HAP-1 (cell line): ENCODE measurements at regions not wholly inside any gene's neighbourhood (a gene's known extent, or its start where the extent isn't known, plus 50 kb on each side); places are given as distances from the start of the nearest gene placed in this dataset.
A peak's percentile ranks its signal among the peaks of the same experiment; 100 is the strongest.

Source experiments
- DNase-seq, 2 experiments: peaks; one replicate each; pipeline ENCODE4 v3.0.0-alpha.2; 2016 to 2020; ENCODE audit warnings: low spot score in 2 of 2
- H3K27me3 ChIP-seq: fragments of 250-450 bp; sonication (Bioruptor Pico); 2 replicates; pipeline ENCODE4 v1.5.1; 2020; ENCODE audit warnings: low read depth, mild to moderate bottlenecking, moderate library complexity
- H3K36me3 ChIP-seq: fragments of 250-450 bp; sonication (Bioruptor Pico); replicated peaks from 2 replicates; pipeline ENCODE4 v1.5.1; 2020; ENCODE audit warnings: mild to moderate bottlenecking
- H3K4me1 ChIP-seq: fragments of 250-450 bp; sonication (Bioruptor Pico); 2 replicates; pipeline ENCODE4 v1.5.1; 2020; ENCODE audit warnings: mild to moderate bottlenecking
- H3K4me3 ChIP-seq: fragments of 250-450 bp; sonication (Bioruptor Pico); 2 replicates; pipeline ENCODE4 v1.5.1; 2020; ENCODE audit warnings: mild to moderate bottlenecking, moderate library complexity
- H3K9me3 ChIP-seq: fragments of 250-450 bp; sonication (Bioruptor Pico); 2 replicates; pipeline ENCODE4 v1.5.1; 2020; ENCODE audit warnings: mild to moderate bottlenecking, moderate library complexity
- in situ Hi-C: fragments of 300-500 bp; cut with MboI; formaldehyde crosslinking; loops from 3 replicates; pipeline ENCODE4 v1.14.3; 2020; ENCODE audit warnings: low sequenced_read_pairs, inconsistent platforms, mixed read lengths

- no peak for DNase-seq
- no peaks in the 10 kb centered on the region for H3K9me3 ChIP-seq
- H3K27me3 ChIP-seq = no peaks in the 10 kb centered on the region
- peaks cover 38% of the 10 kb centered on the region for H3K4me1 ChIP-seq
- H3K36me3 ChIP-seq = peaks cover 13% of the 10 kb centered on the region
- no peak overlapping the region for H3K4me3 ChIP-seq
- in situ Hi-C loops = no loop called here
These were observed 158.7 kb downstream of the HAUS1 start for GRCh38 chr18:46262856-46263255.

DNA sequence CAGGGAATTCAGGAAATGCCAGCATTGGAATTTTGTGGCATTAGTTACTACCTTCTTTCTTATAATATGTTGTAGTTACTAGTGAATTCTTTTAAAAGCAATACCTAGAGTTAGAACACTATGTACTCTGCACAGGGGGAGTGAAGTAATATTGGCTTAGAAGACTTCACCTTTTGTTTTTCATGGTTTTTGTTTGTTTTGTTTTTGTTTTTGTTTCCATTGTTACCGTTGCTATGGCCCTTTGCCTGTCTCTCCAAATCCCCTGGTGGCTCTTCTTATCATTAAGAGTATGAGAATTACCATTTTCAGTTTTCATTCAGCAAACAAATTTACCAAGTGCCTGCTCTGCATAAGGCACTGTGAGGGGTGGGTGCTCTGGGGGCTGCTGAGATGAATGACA is 160.1 kb downstream of the HAUS1 start:
- Histone ChIP-seq H3K27me3 (no peaks in the 10 kb centered on the region), H3K4me3 (no peak overlapping the region), H3K4me1 (peaks cover 38% of the 10 kb centered on the region), H3K9me3 (no peaks in the 10 kb centered on the region), H3K36me3 (peaks cover 13% of the 10 kb centered on the region)
- in situ Hi-C loops = no loop called here
- peak in 1 of 2 experiments; percentile 52 for DNase-seq

DNA sequence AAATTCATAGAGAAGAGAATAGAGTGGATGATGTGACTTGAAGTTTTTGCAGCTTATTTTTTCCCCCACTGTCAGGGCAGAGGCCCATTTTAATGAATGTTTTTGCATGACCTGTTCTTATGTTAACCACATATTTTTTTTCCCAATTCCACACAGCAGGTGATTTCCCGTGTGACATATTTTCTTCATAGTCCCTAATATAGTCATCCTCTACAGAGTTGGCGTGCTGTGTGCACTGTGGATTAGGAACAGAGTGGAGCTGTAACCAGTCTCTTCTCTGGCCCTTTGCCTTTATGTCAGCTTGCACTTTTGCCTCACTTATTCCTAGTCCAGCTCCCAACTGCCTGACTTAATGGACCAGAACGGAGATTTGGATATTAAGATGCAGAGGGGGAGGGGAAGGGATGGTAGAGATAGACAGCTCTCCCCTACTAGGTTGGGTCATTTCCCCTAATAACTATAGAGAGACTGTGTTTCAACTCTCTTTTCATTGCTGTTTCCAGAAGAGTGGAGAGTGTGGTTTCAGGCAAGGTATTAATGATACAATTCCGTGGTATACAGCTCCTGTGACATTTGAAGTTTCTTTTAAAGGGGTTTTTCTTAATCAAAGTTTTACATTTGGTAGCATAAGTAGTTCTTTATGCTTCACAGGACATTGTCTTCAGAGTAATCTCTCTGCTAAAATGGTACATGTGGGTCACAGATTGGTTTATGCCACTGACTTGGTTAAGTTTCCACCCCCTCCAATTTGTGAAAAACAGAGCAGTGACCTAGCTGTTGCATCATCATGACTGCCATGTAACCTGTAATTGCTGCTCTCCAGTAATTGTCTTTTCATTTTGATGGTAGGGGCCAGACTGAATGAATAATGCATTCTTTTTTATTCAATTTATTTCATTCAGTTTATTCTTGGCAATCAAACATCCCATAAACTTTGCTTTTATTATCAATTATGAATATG is 161.3 kb downstream of the HAUS1 start:
- in situ Hi-C loops = no loop called here
- H3K9me3 ChIP-seq = no peaks in the 10 kb centered on the region
- no peak overlapping the region for H3K4me3 ChIP-seq
- no peak for DNase-seq
- H3K4me1 ChIP-seq = peaks cover 32% of the 10 kb centered on the region
- H3K36me3 ChIP-seq = peaks cover 13% of the 10 kb centered on the region
- H3K27me3 ChIP-seq = no peaks in the 10 kb centered on the region

- no peaks in the 10 kb centered on the region for H3K9me3 ChIP-seq
- H3K36me3 ChIP-seq = peaks cover 13% of the 10 kb centered on the region
- in situ Hi-C loops = no loop called here
These were observed 162.3 kb downstream of the HAUS1 start for GRCh38 chr18:46266473-46266872.

DNA sequence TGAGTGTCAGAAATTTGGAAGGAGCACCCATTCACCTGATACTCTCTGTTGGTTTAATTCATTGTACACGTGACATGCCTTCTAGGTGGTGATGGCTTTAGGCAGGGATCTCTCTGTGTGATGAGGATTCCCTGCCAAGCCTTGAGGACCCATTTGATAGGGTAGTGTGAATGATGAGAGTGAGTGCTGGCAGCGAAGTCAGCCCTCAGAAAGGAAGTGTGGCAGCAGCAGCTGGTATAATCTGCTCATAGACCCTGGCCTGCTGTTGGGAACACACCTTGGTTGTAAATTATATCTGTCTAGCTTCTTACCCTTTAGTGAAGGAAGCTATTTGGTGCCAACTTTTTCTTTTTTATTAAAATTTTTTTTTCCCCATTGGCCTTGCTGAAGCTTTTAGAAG is 164.5 kb downstream of the HAUS1 start:
- peaks cover 6% of the 10 kb centered on the region for H3K36me3 ChIP-seq
- no peak overlapping the region for H3K4me3 ChIP-seq
- H3K4me1 ChIP-seq = peaks cover 14% of the 10 kb centered on the region
- in situ Hi-C loops = no loop called here
- H3K9me3 ChIP-seq = no peaks in the 10 kb centered on the region
- no peak for DNase-seq
- no peaks in the 10 kb centered on the region for H3K27me3 ChIP-seq

More at GRCh38 chr18:46266473-46266872, 162.3 kb downstream of the HAUS1 start:
- no peaks in the 10 kb centered on the region for H3K27me3 ChIP-seq
- H3K4me1 ChIP-seq = peaks cover 22% of the 10 kb centered on the region
- H3K4me3 ChIP-seq = no peak overlapping the region
- DNase-seq = no peak

DNA sequence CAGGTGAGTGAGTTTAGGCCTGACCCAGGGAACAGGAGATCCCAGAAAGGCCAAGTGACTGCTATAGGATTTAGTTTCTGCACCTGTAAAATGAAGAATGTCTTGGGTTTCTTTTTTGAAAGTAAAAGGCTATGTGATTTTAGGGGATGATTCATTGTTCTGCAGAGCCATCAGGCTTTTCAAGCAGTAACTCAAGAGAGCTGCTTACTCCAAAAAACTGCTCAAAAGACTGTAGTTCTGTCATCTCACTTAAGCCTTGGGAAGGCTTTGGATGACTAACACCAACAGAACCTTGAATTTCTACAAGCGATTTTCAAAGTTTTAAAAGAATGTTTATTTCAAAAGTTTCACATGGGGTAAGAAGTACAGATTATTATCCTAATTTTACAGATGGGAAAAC is 165.1 kb downstream of the HAUS1 start:
- in situ Hi-C loops = no loop called here
- no peaks in the 10 kb centered on the region for H3K27me3 ChIP-seq
- H3K4me3 ChIP-seq = no peak overlapping the region
- no peak for DNase-seq
- H3K36me3 ChIP-seq = no peaks in the 10 kb centered on the region; the same call in 1 of the 2 replicates
- no peaks in the 10 kb centered on the region for H3K9me3 ChIP-seq
- peaks cover 9% of the 10 kb centered on the region for H3K4me1 ChIP-seq

- Histone ChIP-seq H3K9me3 (no peaks in the 10 kb centered on the region), H3K36me3 (no peaks in the 10 kb centered on the region), H3K4me3 (no peak overlapping the region), H3K27me3 (no peaks in the 10 kb centered on the region), H3K4me1 (no peaks in the 10 kb centered on the region)
- DNase-seq = no peak
- in situ Hi-C loops = no loop called here
These were observed 167.3 kb downstream of the HAUS1 start for GRCh38 chr18:46271488-46271887.

GRCh38 chr18:46273861-46274260 is 169.7 kb downstream of the HAUS1 start:
- no peak for DNase-seq
- in situ Hi-C loops = no loop called here
- no peak overlapping the region for H3K4me3 ChIP-seq

GRCh38 chr18:46274266-46274665 is 170.1 kb downstream of the HAUS1 start:
- H3K27me3 ChIP-seq = no peaks in the 10 kb centered on the region
- no peaks in the 10 kb centered on the region for H3K36me3 ChIP-seq
- no peak overlapping the region for H3K4me3 ChIP-seq
- no peak for DNase-seq
- in situ Hi-C loops = no loop called here
- H3K9me3 ChIP-seq = no peaks in the 10 kb centered on the region
- H3K4me1 ChIP-seq = no peaks in the 10 kb centered on the region

More at GRCh38 chr18:46273861-46274260, 169.7 kb downstream of the HAUS1 start:
- Histone ChIP-seq H3K9me3 (no peaks in the 10 kb centered on the region), H3K4me1 (no peaks in the 10 kb centered on the region), H3K36me3 (no peaks in the 10 kb centered on the region), H3K27me3 (no peaks in the 10 kb centered on the region)

DNA sequence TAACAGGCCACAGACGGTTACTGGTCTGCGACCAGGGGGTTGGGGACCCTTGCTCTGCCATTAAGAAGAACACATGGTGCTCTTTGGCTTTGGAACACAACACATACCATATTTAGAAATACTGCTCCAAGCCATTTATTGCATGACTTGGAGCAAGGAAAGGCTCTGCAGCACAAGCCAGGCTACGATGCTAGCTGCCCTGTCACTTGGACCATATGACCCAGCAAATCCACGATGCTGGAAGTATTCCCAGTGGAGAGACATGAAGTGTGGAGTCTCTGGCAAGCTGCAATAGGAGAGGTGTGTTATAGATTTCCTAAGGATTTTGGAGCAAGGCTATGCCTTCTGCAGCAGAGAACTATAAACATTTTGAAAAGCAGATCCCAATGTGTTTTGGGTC is 171.2 kb downstream of the HAUS1 start:
- H3K4me1 ChIP-seq = no peaks in the 10 kb centered on the region
- H3K36me3 ChIP-seq = no peaks in the 10 kb centered on the region
- DNase-seq = no peak
- no peaks in the 10 kb centered on the region for H3K9me3 ChIP-seq
- no peak overlapping the region for H3K4me3 ChIP-seq
- no peaks in the 10 kb centered on the region for H3K27me3 ChIP-seq
- in situ Hi-C loops = loop anchor here (5.0 kb wide), 1 partner anchor 382 kb away; the partner anchor contains the start of gene LOXHD1

DNA sequence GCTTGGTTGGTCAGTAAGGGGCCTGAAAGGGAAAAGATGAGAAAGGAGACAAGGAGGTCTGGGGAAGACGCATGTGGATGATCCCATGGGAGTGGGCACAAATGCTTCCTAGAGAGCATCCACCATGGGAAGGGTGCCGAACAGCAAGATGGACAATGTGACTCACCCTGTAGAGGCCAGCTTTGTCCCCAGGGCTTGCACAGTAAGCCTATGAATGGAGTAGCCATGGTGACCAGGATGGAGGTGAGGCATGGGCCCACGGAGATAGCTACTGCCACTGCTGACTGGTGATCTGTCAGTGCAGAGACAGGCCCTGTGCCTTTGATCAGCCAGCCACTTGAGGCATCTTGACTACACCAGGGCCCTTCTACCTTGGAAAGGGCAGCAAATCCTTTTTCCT is 172.6 kb downstream of the HAUS1 start:
- no peak for DNase-seq
- H3K9me3 ChIP-seq = no peaks in the 10 kb centered on the region
- in situ Hi-C loops = loop anchor here (5.0 kb wide), 1 partner anchor 381 kb away; the partner anchor contains the start of gene LOXHD1
- H3K27me3 ChIP-seq = no peaks in the 10 kb centered on the region
- H3K4me3 ChIP-seq = no peak overlapping the region
- H3K4me1 ChIP-seq = no peaks in the 10 kb centered on the region
- H3K36me3 ChIP-seq = no peaks in the 10 kb centered on the region

- DNase-seq = no peak
- in situ Hi-C loops = loop anchor here (5.0 kb wide), 1 partner anchor 379 kb away; the partner anchor contains the start of gene LOXHD1
- no peak overlapping the region for H3K4me3 ChIP-seq
- H3K36me3 ChIP-seq = no peaks in the 10 kb centered on the region
- H3K4me1 ChIP-seq = no peaks in the 10 kb centered on the region
- no peaks in the 10 kb centered on the region for H3K9me3 ChIP-seq
- H3K27me3 ChIP-seq = no peaks in the 10 kb centered on the region
These were observed 174.6 kb downstream of the HAUS1 start for GRCh38 chr18:46278481-46279465.

GRCh38 chr18:46279673-46280072 is 175.5 kb downstream of the HAUS1 start:
- no peaks in the 10 kb centered on the region for H3K4me1 ChIP-seq
- no peaks in the 10 kb centered on the region for H3K27me3 ChIP-seq
- H3K4me3 ChIP-seq = no peak overlapping the region
- no peak for DNase-seq
- no peaks in the 10 kb centered on the region for H3K9me3 ChIP-seq
- no peaks in the 10 kb centered on the region for H3K36me3 ChIP-seq
- in situ Hi-C loops = loop anchor here (5.0 to 10.0 kb wide), 2 partner anchors 205 to 378 kb away; partner anchors contain the start of gene LOXHD1
